HG03457 (cell line): ENCODE measurements at regions not wholly inside any gene's neighbourhood (a gene's known extent, or its start where the extent isn't known, plus 50 kb on each side); places are given as distances from the start of the nearest gene placed in this dataset.

Source experiments
- ATAC-seq: cut with Tn5 transposase; IDR thresholded peaks from one replicate; pipeline ENCODE4 v1.9.1; 2021; ENCODE audit warnings: moderate number of reproducible peaks; ENCODE audit not compliant: unreplicated experiment

- ATAC-seq, result no peak
These were observed 179.6 kb downstream of the LMO4 start for GRCh38 chr1:87508247-87508787.

GRCh38 chr1:87510540-87510939 is 181.9 kb downstream of the LMO4 start:
- ATAC-seq, result no peak

DNA sequence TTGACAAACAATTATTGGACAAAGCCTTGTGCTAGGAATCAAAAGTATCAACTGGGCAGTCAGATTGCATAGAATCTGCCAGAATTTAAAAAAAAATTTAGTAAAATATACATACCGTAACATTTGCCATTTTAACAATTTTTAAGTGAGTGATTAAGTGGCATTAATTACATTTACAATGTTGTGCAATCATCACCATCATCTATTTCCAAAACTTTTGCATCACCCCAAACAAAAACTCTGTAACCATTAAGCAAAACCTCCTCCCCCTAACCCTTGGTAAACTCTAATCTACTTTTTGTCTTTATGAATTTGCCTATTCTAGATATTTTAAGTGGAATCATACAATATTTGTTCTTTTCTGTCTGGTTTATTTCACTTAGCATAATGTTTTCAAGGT is 182.8 kb downstream of the LMO4 start:
- no peak for ATAC-seq

- no peak for ATAC-seq
These were observed 183.8 kb downstream of the LMO4 start for GRCh38 chr1:87512431-87512830.

DNA sequence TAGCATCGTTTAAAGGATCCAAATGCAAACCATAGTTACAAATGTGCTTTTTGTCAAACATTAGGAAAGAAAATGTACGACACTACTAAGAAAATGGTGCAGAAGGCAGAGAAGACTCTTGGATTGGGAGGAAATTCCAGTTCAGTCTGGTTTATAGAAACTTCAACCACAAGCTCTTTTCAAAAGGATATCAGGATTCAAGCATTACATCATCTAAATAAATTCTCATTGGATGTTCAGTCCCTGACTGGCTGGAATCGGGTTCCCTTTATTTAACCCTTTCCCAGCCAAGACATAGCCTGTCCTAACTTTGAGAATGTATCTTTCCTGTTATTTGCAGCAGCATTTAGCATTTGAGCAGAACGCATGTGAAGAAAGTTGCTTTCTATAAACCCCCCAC is 184.6 kb downstream of the LMO4 start:
- ATAC-seq, result no peak

DNA sequence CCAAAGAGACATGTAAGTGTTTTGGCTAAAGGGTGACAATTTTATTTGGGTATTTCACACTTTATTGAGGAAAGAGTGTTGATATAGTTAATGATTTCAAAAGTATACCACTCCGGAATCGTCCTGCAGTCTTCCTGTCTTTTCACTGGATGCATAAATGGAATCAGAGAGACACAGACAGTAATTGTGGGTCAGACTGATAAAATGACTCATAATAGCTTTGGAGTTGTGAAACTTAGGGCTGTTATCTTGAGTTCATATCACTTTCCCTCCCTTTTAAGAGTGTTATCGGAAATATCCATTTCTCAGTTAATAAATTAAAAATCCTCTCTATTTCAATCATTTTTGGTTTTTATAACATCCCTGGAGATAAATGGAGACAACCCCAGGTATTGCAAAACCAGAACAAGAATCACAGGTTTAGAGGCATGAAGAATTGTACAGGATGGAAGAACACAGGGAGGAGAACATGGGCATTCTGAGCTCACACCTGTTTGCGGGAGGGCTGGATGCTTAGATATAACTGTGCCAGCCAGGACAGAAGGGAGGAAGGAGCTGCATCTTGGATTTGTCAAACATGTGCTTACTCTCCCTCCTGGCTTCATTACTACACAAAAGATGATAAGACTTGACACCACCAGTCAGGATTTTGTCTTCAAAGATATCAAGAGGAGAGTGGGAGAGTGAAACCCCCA is 185.4 kb downstream of the LMO4 start:
- no peak for ATAC-seq

DNA sequence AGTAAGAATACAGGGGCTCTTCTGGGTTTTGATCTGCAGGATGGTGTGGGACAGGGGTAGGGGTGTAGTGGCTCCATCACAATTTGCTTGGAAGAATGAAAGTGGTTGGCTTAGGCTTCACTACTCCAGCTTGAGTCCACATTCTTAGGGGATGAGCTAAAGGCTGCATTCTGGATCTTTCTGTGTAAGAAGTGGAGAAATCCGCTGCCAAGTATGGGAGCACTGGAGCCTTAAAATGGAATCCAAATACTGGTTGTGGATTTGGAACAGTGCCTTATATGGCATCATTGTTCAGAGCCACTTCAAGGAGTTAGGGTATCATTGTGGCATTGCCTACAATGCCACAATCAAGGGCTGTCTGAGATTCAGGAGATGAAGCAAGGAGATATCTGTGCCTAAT is 187.1 kb downstream of the LMO4 start:
- ATAC-seq, result no peak

- no peak for ATAC-seq
These were observed 190.1 kb downstream of the LMO4 start for GRCh38 chr1:87518794-87519193.

DNA sequence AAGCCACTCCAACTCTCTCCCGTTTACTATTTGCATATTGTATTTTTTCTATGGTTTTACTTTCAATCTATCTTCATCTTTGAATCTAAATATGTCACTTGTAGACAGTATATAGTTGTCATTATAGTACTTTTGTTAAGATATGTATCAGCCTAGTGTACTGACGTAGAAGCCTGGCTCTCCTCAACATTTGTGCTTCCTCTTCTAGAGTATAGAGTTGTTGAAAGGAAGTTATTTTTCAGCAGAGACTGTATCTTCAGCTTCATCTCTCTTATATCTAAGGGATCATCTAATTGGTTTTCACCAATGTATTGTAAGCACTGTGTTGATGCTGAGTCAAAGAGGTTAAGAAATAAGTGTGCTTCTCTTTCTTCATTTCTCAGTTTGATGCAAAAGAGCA is 192.8 kb downstream of the LMO4 start:
- no peak for ATAC-seq

GRCh38 chr1:87523466-87523865 is 194.8 kb downstream of the LMO4 start:
- ATAC-seq, result no peak

DNA sequence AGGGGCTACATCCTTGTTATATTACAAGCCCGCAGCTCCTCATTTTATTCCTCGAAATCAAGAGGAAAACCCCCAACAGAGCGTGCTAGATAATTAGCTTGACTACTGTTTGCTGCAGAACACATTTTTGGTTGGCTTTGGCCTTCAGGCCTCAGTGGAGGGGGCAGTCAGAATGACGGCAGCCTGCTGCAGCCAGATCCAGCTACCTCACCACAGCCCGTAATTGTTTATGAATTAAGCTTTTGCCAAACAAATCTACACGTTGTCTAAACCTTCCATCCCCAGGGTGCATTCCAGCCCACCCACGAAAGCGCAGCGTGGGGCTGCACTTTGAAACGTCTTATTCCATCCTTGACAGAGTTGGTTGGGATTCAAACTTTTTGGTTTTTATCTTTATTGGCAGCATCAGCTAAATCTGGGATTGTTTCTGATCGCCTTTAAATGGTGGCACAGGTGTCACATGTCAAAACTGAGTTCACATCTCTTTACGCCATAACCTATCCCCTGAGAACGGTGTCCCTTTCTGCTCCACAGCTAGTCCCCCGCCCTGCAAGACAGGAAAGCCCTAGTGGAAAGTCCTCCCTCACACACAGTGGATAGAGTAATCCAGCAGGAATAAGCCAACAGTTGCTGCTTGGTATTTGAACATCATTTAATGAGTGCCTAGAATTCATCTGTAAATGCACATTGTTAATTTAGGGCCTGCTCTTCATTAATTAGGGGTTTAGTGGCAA is 195.5 kb downstream of the LMO4 start:
- ATAC-seq, result no peak

DNA sequence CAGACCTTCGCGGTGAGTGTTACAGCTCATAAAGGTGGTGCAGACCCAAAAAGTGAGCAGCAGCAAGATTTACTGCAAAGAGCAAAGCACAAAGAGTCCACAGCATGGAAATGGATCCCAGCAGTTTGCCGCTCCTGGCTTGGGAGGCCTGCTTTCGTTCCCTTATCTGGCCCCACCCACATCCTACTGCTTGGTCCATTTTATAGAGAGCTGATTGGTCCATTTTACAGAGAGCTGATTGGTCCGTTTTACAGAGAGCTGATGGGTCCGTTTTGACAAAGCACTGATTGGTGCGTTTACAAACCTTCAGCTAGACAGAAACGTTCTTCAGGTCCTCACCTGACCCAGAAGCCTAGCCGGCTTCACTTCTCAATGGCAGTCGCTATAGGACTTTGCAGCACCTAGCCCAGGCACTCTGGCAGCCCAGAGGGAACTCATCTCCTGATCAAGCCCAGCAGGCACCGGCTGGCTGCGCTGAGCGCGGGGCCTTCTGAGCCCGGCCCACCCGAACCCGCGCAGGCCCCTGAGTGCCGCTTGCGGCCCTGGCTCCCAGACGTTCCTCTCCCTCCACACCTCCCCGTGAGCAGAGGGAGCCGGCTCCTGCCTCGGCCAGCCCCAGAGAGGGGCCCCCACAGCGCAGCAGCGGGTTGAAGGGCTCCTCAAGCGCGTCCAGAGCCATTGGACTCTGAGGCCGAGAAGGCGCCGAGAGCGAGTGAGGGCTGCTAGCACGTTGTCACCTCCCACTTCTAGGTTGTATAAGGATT is 200.3 kb downstream of the LMO4 start:
- ATAC-seq, result no peak

GRCh38 chr1:87530042-87530807 is 201.5 kb downstream of the LMO4 start:
- no peak for ATAC-seq

DNA sequence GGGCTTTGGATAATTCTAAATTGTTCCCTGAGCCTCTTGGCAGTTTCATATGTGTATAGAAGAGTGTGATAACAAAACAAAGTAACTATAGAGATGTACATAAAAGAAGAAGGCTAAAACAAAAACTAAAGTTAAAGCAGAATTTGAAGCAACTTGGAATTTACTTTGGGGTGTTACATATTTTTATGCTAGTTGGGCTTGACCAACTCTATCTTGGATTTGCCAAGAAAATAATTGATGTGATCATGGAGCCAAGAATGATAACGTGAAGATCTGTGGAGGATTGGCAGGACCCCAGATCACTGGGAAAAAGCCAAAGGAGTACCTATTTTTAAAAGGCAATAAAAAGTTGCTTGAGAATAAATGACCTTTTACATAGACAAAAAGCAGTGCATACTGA is 206.9 kb downstream of the LMO4 start:
- no peak for ATAC-seq

- ATAC-seq, result no peak
These were observed 210.5 kb downstream of the LMO4 start for GRCh38 chr1:87539147-87539546.

- no peak for ATAC-seq
These were observed 214.0 kb downstream of the LMO4 start for GRCh38 chr1:87542697-87543096.

DNA sequence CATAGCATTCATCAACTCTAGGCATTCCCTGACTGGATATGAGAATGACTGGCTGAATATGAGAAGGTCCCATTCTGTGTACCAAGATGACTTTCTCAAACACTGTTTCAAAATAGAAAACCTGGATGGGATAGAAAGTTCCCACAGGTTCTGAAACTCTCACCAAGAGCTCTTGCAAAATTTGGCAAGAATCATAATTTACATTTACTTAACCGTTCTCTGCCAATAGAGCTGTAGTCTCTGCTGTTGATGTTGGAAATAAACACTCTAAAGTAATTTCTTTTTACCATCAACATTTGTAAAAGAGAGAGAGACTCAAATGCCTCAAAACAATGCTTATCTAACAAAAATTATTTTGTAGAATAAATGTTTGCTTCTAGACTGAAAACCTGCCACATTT is 221.1 kb downstream of the LMO4 start:
- ATAC-seq, result no peak

DNA sequence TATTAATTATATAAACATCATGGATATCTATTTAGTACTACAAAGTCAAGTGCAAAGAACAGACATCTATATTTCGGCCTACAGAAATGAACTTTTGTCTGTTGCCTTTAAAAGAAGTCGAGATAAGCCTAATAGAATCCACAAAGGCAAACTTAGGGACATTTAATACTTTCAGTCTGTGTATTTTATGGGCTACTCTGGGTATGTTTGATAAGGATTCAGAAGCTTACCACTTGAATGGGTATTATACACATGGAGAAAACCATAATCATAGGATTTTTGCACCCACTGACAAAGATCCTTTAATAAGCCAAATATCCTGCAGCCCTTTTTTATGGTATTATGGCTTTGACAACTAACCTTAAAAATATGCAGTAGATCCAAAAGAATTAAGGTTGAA is 224.8 kb downstream of the LMO4 start:
- no peak for ATAC-seq

- no peak for ATAC-seq
These were observed 226.7 kb downstream of the LMO4 start for GRCh38 chr1:87555366-87555765.

DNA sequence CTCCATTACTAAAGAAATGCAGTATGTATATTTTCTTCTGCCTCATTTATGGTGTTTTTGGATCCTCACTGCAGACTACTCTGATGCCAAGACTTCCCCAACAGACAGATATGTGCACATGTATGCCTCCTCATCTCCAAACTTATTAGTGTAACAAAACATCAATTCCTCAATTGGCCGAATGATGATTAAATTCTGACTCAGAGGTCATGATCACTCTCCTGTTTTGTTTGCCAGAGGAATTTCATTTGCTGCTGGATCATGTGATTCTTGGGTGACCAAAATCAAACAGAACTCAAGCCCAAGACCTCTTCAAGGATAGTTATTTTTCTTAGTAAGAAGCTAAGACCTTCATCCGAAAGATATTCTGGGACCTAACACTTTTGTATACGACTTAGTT is 227.6 kb downstream of the LMO4 start:
- ATAC-seq, result no peak

DNA sequence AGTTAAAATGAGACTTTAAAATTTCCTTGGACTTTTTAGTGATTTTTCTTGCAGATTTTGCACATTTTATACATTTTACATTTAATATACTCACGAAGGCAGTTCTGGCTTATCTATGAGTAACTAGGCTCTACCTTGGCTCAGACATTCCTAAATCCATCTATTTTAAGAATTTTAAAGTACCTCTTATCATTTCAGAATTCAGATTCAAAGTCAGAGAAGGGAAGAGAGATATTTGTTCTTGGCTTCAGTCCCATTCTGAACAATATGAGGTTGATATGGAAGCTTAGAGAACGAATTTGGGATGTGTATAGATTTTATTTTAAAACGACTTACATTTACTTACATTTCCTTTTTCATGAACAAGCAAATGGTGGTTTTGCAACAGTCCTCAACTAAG is 230.2 kb downstream of the LMO4 start:
- ATAC-seq, result no peak
